H1 (cell line): ENCODE measurements at regions not wholly inside any gene's neighbourhood (a gene's known extent, or its start where the extent isn't known, plus 50 kb on each side); places are given as distances from the start of the nearest gene placed in this dataset.

ENCODE experiments used
- CTCF ChIA-PET: fragments of 300-600 bp; sonication (Branson Sonifier 250); formaldehyde crosslinking; loops from one replicate; lab custom pipeline; 2021; ENCODE audit not compliant: partially characterized antibody; lab: Charles Lee
- POLR2A ChIA-PET: fragments of 300-600 bp; sonication (Branson Sonifier 250); formaldehyde crosslinking; loops from one replicate; lab custom pipeline; 2021; ENCODE audit warnings: inconsistent platforms; ENCODE audit not compliant: partially characterized antibody; lab: Charles Lee
- DNase-seq, 2 experiments: peaks; one replicate each; pipeline versions ENCODE4 v3.0.0 to v3.0.0-alpha.2; 2010 to 2022; ENCODE audit warnings: low spot score in 2 of 2, low read depth in 1 of 2, mixed read lengths in 1 of 2
- FAIRE-seq: peaks from 2 replicates; lab custom pipeline; 2011; peaks lifted over from hg19 to GRCh38; lab: Jason Lieb, UNC
- H2AFZ ChIP-seq: 2 replicates; pipeline ENCODE4 v1.8.1; 2012; ENCODE audit warnings: low read length, inconsistent platforms
- H2AK5ac ChIP-seq: 2 replicates; pipeline ENCODE4 v1.6.1; 2013; ENCODE audit warnings: low read depth, low read length
- H2BK120ac ChIP-seq: replicated peaks from 2 replicates; pipeline ENCODE3; 2013; ENCODE audit warnings: low read depth, low read length, inconsistent platforms
- H2BK12ac ChIP-seq: 2 replicates; pipeline ENCODE4 v1.6.1; 2013; ENCODE audit warnings: low read depth, low read length
- H2BK15ac ChIP-seq: 2 replicates; pipeline ENCODE4 v1.6.1; 2013; ENCODE audit warnings: low read length
- H2BK20ac ChIP-seq: 2 replicates; pipeline ENCODE4 v1.6.1; 2013; ENCODE audit warnings: low read length
- H2BK5ac ChIP-seq: 2 replicates; pipeline ENCODE4 v1.6.1; 2013; ENCODE audit warnings: low read depth, low read length
- H3K14ac ChIP-seq: 2 replicates; pipeline ENCODE4 v1.6.1; 2013; ENCODE audit warnings: inconsistent platforms; ENCODE audit not compliant: insufficient read length
- H3K18ac ChIP-seq: 2 replicates; pipeline ENCODE4 v1.6.1; 2013; ENCODE audit warnings: low read length; ENCODE audit errors: extremely low read depth
- H3K23ac ChIP-seq: 2 replicates; pipeline ENCODE4 v1.6.1; 2013; ENCODE audit warnings: inconsistent platforms; ENCODE audit not compliant: insufficient read length
- H3K23me2 ChIP-seq: 2 replicates; pipeline ENCODE4 v1.6.1; 2013; ENCODE audit warnings: low read depth, low read length
- H3K27ac ChIP-seq: 2 replicates; pipeline ENCODE4 v1.6.1; 2011; ENCODE audit warnings: low read depth, low read length, inconsistent platforms
- H3K27me3 ChIP-seq, 4 experiments: replicated peaks in 1 of 4; 1 replicate in 1 of 4; 2 replicates in 3 of 4; pipeline versions ENCODE4 v1.6.1 to v1.8.1; 2011 to 2013; ENCODE audit warnings: low read length in 3 of 4, mild to moderate bottlenecking in 3 of 4, inconsistent platforms in 2 of 4, mixed read lengths in 2 of 4, moderate library complexity in 1 of 4; ENCODE audit not compliant: control insufficient read depth in 3 of 4, insufficient read depth in 3 of 4; ENCODE audit errors: extremely low read depth in 1 of 4
- H3K36me3 ChIP-seq, 4 experiments: 2 replicates each; pipeline versions ENCODE4 v1.6.1 to v1.8.1; 2011 to 2013; ENCODE audit warnings: mild to moderate bottlenecking in 4 of 4, low read length in 3 of 4, moderate library complexity in 2 of 4, control low read depth in 1 of 4, inconsistent platforms in 1 of 4; ENCODE audit not compliant: insufficient read depth in 4 of 4, control insufficient read depth in 2 of 4
- H3K4ac ChIP-seq: replicated peaks from 2 replicates; pipeline ENCODE3; 2013; ENCODE audit warnings: low read length, low read depth, mixed read lengths, inconsistent platforms; ENCODE audit not compliant: insufficient read length
- H3K4me1 ChIP-seq, 4 experiments: replicated peaks in 1 of 4; 1 replicate in 1 of 4; 2 replicates in 3 of 4; pipeline versions ENCODE4 v1.6.1 to v1.8.1; 2011 to 2013; ENCODE audit warnings: low read length in 3 of 4, inconsistent platforms in 2 of 4, mixed read lengths in 1 of 4; ENCODE audit not compliant: insufficient read depth in 4 of 4, control insufficient read depth in 3 of 4
- H3K4me2 ChIP-seq, 2 experiments: 2 replicates each; pipeline versions ENCODE4 v1.6.1 to v1.8.1; 2011 to 2013; ENCODE audit warnings: low read depth in 2 of 2, low read length in 2 of 2, control low read depth in 1 of 2, inconsistent platforms in 1 of 2, mild to moderate bottlenecking in 1 of 2; ENCODE audit not compliant: insufficient read depth in 1 of 2
- H3K4me3 ChIP-seq, 4 experiments: fragments of 200-600, 300-600 bp in 1 of 4; sonication (generic), shearing (Covaris generic), sonication (Bioruptor Twin) in 1 of 4; 2 replicates each; pipeline versions ENCODE4 v1.5.1 to v1.8.1; 2011 to 2016; ENCODE audit warnings: low read length in 4 of 4, low read depth in 3 of 4, control low read depth in 2 of 4, inconsistent platforms in 2 of 4, mild to moderate bottlenecking in 2 of 4, mixed read lengths in 1 of 4, moderate library complexity in 1 of 4; ENCODE audit not compliant: insufficient read depth in 2 of 4; ENCODE audit errors: extremely low read depth in 1 of 4
- H3K56ac ChIP-seq: replicated peaks from 2 replicates; pipeline ENCODE3; 2013; ENCODE audit warnings: low read depth, mild to moderate bottlenecking, mixed read lengths, low read length, inconsistent platforms; ENCODE audit not compliant: insufficient read length
- H3K79me1 ChIP-seq: 2 replicates; pipeline ENCODE4 v1.6.1; 2013; ENCODE audit warnings: low read depth, low read length, control low read depth
- H3K79me2 ChIP-seq, 2 experiments: 2 replicates each; pipeline versions ENCODE4 v1.6.1 to v1.8.1; 2012 to 2013; ENCODE audit warnings: low read length in 2 of 2, mild to moderate bottlenecking in 2 of 2, inconsistent platforms in 1 of 2; ENCODE audit not compliant: insufficient read depth in 2 of 2, control insufficient read depth in 1 of 2
- H3K9ac ChIP-seq, 4 experiments: replicated peaks in 1 of 4; 1 replicate in 1 of 4; 2 replicates in 3 of 4; pipeline versions ENCODE4 v1.6.1 to v1.8.1; 2011 to 2013; ENCODE audit warnings: low read depth in 3 of 4, low read length in 3 of 4, control low read depth in 2 of 4, mild to moderate bottlenecking in 2 of 4, moderate library complexity in 2 of 4, inconsistent platforms in 1 of 4; ENCODE audit errors: extremely low read depth in 1 of 4
- H3K9me3 ChIP-seq, 2 experiments: 2 replicates each; pipeline versions ENCODE4 v1.6.1 to v1.8.1; 2012 to 2013; ENCODE audit warnings: mild to moderate bottlenecking in 2 of 2, moderate library complexity in 2 of 2, control low read depth in 1 of 2, inconsistent platforms in 1 of 2, low read depth in 1 of 2, low read length in 1 of 2, mixed read lengths in 1 of 2; ENCODE audit not compliant: insufficient read depth in 2 of 2
- H4K20me1 ChIP-seq, 2 experiments: replicated peaks in 1 of 2; 2 replicates each; pipeline versions ENCODE3 to v1.8.1; 2011 to 2013; ENCODE audit warnings: inconsistent platforms in 2 of 2, low read length in 2 of 2, mild to moderate bottlenecking in 1 of 2; ENCODE audit not compliant: insufficient read depth in 2 of 2, control insufficient read depth in 1 of 2
- H4K5ac ChIP-seq: 2 replicates; pipeline ENCODE4 v1.6.1; 2013; ENCODE audit warnings: low read length, low read depth, mixed read lengths, inconsistent platforms; ENCODE audit not compliant: insufficient read length
- H4K8ac ChIP-seq: 2 replicates; pipeline ENCODE4 v1.8.0; 2013; ENCODE audit warnings: mild to moderate bottlenecking, moderate library complexity, low read length, inconsistent platforms; ENCODE audit not compliant: insufficient read depth; ENCODE audit errors: extremely low read depth
- H4K91ac ChIP-seq: replicated peaks from 2 replicates; pipeline ENCODE3; 2013; ENCODE audit warnings: low read length, mixed read lengths, inconsistent platforms; ENCODE audit not compliant: insufficient read length
- ATF2 ChIP-seq: IDR thresholded peaks from 2 replicates; pipeline ENCODE4 v1.6.1; 2012; ENCODE audit warnings: low read length, inconsistent platforms
- CHD1 ChIP-seq: IDR thresholded peaks from 2 replicates; pipeline ENCODE4 v1.6.1; 2012; ENCODE audit warnings: low read depth, low read length, improper control_type of control experiment
- CREB1 ChIP-seq: IDR thresholded peaks from 2 replicates; pipeline ENCODE4 v1.6.1; 2012; ENCODE audit warnings: inconsistent platforms
- CTCF ChIP-seq, 3 experiments: IDR thresholded peaks; 1 replicate in 2 of 3; 2 replicates in 1 of 3; pipeline versions ENCODE4 v1.5.1 to v1.6.1; 2011; ENCODE audit warnings: low read length in 3 of 3, mild to moderate bottlenecking in 3 of 3, inconsistent platforms in 2 of 3, low read depth in 1 of 3, moderate library complexity in 1 of 3; ENCODE audit not compliant: insufficient read depth in 1 of 3; ENCODE audit errors: control extremely low read depth in 1 of 3
- NRF1 ChIP-seq: IDR thresholded peaks from 2 replicates; pipeline ENCODE4 v1.6.1; 2011; ENCODE audit warnings: mild to moderate bottlenecking, low read depth, low read length, improper control_type of control experiment
- TBP ChIP-seq: IDR thresholded peaks from 2 replicates; pipeline ENCODE4 v1.6.1; 2011; ENCODE audit warnings: low read depth, low read length, improper control_type of control experiment
- WGBS, 2 experiments: shearing (Covaris generic) in 1 of 2; methylation state at CpG; one replicate each; pipeline versions ENCODE4 v1.1.6 to v1.1.7; 2013 to 2015; ENCODE audit warnings: low lambda C conversion rate in 2 of 2, mixed read lengths in 2 of 2, inconsistent platforms in 1 of 2, low coverage in 1 of 2, missing lambda C conversion rate in 1 of 2; ENCODE audit not compliant: insufficient replicate concordance in 2 of 2, insufficient coverage in 1 of 2, insufficient read length in 1 of 2; ENCODE audit errors: extremely low coverage in 1 of 2, missing lambda C conversion rate in 1 of 2; 5-methylcytosine and 5-hydroxymethylcytosine counted together

GRCh38 chr20:1724901-1725300 is 67.3 kb upstream of the SIRPG start:
- H4K8ac ChIP-seq: no peak overlapping the region
- H3K56ac ChIP-seq: no peak overlapping the region
- H2BK20ac ChIP-seq: no peak overlapping the region
- H2BK15ac ChIP-seq: no peak overlapping the region
- no peak overlapping the region for H3K14ac ChIP-seq
- FAIRE-seq (no peak), DNase-seq (no peak)
- H3K27ac ChIP-seq: no peak overlapping the region
- H3K4me2 ChIP-seq: no peak overlapping the region
- H3K4ac ChIP-seq: no peak overlapping the region
- ChIA-PET CTCF (interaction anchor here (1.8 kb wide), 1 partner anchor 40 kb away, joined by 4 read pairs; no protein-coding TSS in a partner anchor), POLR2A (no interaction called here)
- H4K5ac ChIP-seq: no peak overlapping the region
- no peak overlapping the region for H2BK12ac ChIP-seq
- no peak overlapping the region for H3K9ac ChIP-seq
- H2AFZ ChIP-seq: no peak overlapping the region
- no peak overlapping the region for H4K91ac ChIP-seq
- no peak overlapping the region for H3K23ac ChIP-seq
- no peaks in the 10 kb centered on the region for H3K79me2 ChIP-seq
- peak overlapping the region; percentile 20; the same call in 1 of the 2 replicates for H3K18ac ChIP-seq
- H3K36me3 ChIP-seq: no peaks in the 10 kb centered on the region
- H4K20me1 ChIP-seq: no peaks in the 10 kb centered on the region
- H3K27me3 ChIP-seq: peaks cover 0 to 27% (median 16%) of the 10 kb centered on the region in 4 experiments; a peak in 6 of 7 replicates
- no peak overlapping the region for H3K4me3 ChIP-seq
- H3K79me1 ChIP-seq: no peaks in the 10 kb centered on the region
- H2BK5ac ChIP-seq: no peak overlapping the region
- H2AK5ac ChIP-seq: no peak overlapping the region
- WGBS, 2 experiments: 88% methylated on average over 3 of the region's 3 CpGs; no CpG with 5 or more reads in 1 of the 2 experiments
- H3K23me2 ChIP-seq: no peaks in the 10 kb centered on the region
- H3K9me3 ChIP-seq: no peaks in the 10 kb centered on the region
- H2BK120ac ChIP-seq: no peak overlapping the region
- peaks cover 3 to 15% (median 11%) of the 10 kb centered on the region in 4 experiments; a peak in 6 of 7 replicates for H3K4me1 ChIP-seq
- TF ChIP-seq ATF2: no peak
- TF ChIP-seq CREB1: no peak
- TF ChIP-seq CHD1: no peak
- no peak for TF ChIP-seq TBP
- no peak for TF ChIP-seq CTCF (IDR thresholded peaks at IDR 0.05; ENCODE audit: control extremely low read depth in 1 of 3, insufficient read depth in 1 of 3, low read depth in 1 of 3, low read length in 3 of 3)
- TF ChIP-seq NRF1: no peak
